Liver (tissue), 8 donors: ENCODE measurements at regions not wholly inside any gene's neighbourhood (a gene's known extent, or its start where the extent isn't known, plus 50 kb on each side); places are given as distances from the start of the nearest gene placed in this dataset.

Source experiments
- DNase-seq: peaks from one replicate; pipeline ENCODE4 v3.0.0-alpha.2; 2017; ENCODE audit warnings: low spot score
- H3K27ac ChIP-seq, 2 donors: one replicate each; pipeline ENCODE4 v1.7.0; 2013; ENCODE audit warnings: inconsistent platforms in 2 of 2, low read length in 2 of 2, control low read depth in 1 of 2, low read depth in 1 of 2, mild to moderate bottlenecking in 1 of 2
- H3K27me3 ChIP-seq, 4 donors: one replicate each; pipeline versions ENCODE4 v1.6.1 to v1.7.0; 2013; ENCODE audit warnings: low read length in 3 of 4, inconsistent platforms in 1 of 4, mild to moderate bottlenecking in 1 of 4, moderate library complexity in 1 of 4; ENCODE audit not compliant: control insufficient read depth in 4 of 4, insufficient read depth in 4 of 4
- H3K36me3 ChIP-seq, 4 donors: one replicate each; pipeline versions ENCODE4 v1.6.1 to v1.7.0; 2013; ENCODE audit warnings: low read length in 3 of 4, mild to moderate bottlenecking in 3 of 4, low read depth in 1 of 4, moderate library complexity in 1 of 4; ENCODE audit not compliant: control insufficient read depth in 4 of 4, insufficient read depth in 3 of 4
- H3K4me1 ChIP-seq, 4 donors: one replicate each; pipeline versions ENCODE4 v1.6.1 to v1.7.0; 2013; ENCODE audit warnings: low read length in 3 of 4, mild to moderate bottlenecking in 3 of 4, moderate library complexity in 1 of 4; ENCODE audit not compliant: control insufficient read depth in 4 of 4, insufficient read depth in 4 of 4
- H3K4me3 ChIP-seq, 3 donors: one replicate each; pipeline versions ENCODE4 v1.6.1 to v1.7.0; 2013; ENCODE audit warnings: low read length in 3 of 3, control low read depth in 1 of 3, low read depth in 1 of 3, mild to moderate bottlenecking in 1 of 3
- H3K9ac ChIP-seq, 2 donors: one replicate each; pipeline ENCODE4 v1.7.0; 2013; ENCODE audit warnings: low read length in 2 of 2, mild to moderate bottlenecking in 2 of 2, moderate library complexity in 2 of 2, control low read depth in 1 of 2, low read depth in 1 of 2
- H3K9me3 ChIP-seq, 4 donors: one replicate each; pipeline versions ENCODE4 v1.6.1 to v1.7.0; 2013; ENCODE audit warnings: low read length in 3 of 4; ENCODE audit not compliant: control insufficient read depth in 4 of 4
- EGR1 ChIP-seq, 2 donors: IDR thresholded peaks; 2 replicates each; pipeline ENCODE4 v1.6.1; 2016 to 2018; ENCODE audit warnings: antibody characterized with exemption in 2 of 2, low read depth in 2 of 2
- FOXA2 ChIP-seq: IDR thresholded peaks from 2 replicates; pipeline ENCODE4 v1.6.1; 2016; ENCODE audit warnings: antibody characterized with exemption
- GABPA ChIP-seq, 2 donors: IDR thresholded peaks in 1 of 2; conservative IDR thresholded peaks in 1 of 2; 2 replicates each; pipeline ENCODE4 v1.6.1; 2016; ENCODE audit warnings: antibody characterized with exemption in 2 of 2, mild to moderate bottlenecking in 1 of 2, moderate library complexity in 1 of 2
- HNF4A ChIP-seq, 2 donors: conservative IDR thresholded peaks; 2 replicates each; pipeline ENCODE4 v1.6.1; 2016; ENCODE audit warnings: antibody characterized with exemption in 2 of 2, mild to moderate bottlenecking in 2 of 2
- HNF4G ChIP-seq: IDR thresholded peaks from 2 replicates; pipeline ENCODE4 v1.6.1; 2016; ENCODE audit warnings: antibody characterized with exemption
- JUND ChIP-seq, 2 donors: IDR thresholded peaks; 2 replicates each; pipeline ENCODE4 v1.6.1; 2016; ENCODE audit warnings: antibody characterized with exemption in 2 of 2
- NR2F2 ChIP-seq: IDR thresholded peaks from 2 replicates; pipeline ENCODE4 v1.6.1; 2016; ENCODE audit warnings: antibody characterized with exemption
- RAD21 ChIP-seq, 2 donors: IDR thresholded peaks; 2 replicates each; pipeline ENCODE4 v1.6.1; 2016; ENCODE audit warnings: antibody characterized with exemption in 2 of 2, mild to moderate bottlenecking in 2 of 2
- RXRA ChIP-seq, 2 donors: IDR thresholded peaks; 2 replicates each; pipeline ENCODE4 v1.6.1; 2017 to 2018; ENCODE audit warnings: antibody characterized with exemption in 2 of 2, mild to moderate bottlenecking in 1 of 2
- SP1 ChIP-seq: IDR thresholded peaks from 2 replicates; pipeline ENCODE4 v1.6.1; 2018; ENCODE audit warnings: antibody characterized with exemption, mild to moderate bottlenecking
- TAF1 ChIP-seq: conservative IDR thresholded peaks from 2 replicates; pipeline ENCODE4 v1.6.1; 2016; ENCODE audit warnings: antibody characterized with exemption, mild to moderate bottlenecking
- YY1 ChIP-seq: IDR thresholded peaks from 2 replicates; pipeline ENCODE4 v1.6.1; 2016; ENCODE audit warnings: antibody characterized with exemption, mild to moderate bottlenecking
- WGBS: extraction: QIAGEN DNeasy Blood & Tissue Kit; methylation state at CpG from one replicate; pipeline ENCODE4 v1.1.7; 2013; 5-methylcytosine and 5-hydroxymethylcytosine counted together
- TF ChIP-seq, protein P1 (sequence below): IDR thresholded peaks from 2 replicates; pipeline ENCODE4 v1.6.1; 2016; ENCODE audit warnings: antibody characterized with exemption
- TF ChIP-seq, protein P2 (sequence below): IDR thresholded peaks from 2 replicates; pipeline ENCODE4 v1.6.1; 2016; ENCODE audit warnings: antibody characterized with exemption, mild to moderate bottlenecking
- TF ChIP-seq, protein P3 (sequence below): IDR thresholded peaks from 2 replicates; pipeline ENCODE4 v1.6.1; 2016; ENCODE audit warnings: antibody characterized with exemption
- TF ChIP-seq, protein P4 (sequence below): IDR thresholded peaks from 2 replicates; pipeline ENCODE4 v1.6.1; 2016; ENCODE audit warnings: antibody characterized with exemption
- TF ChIP-seq, protein P5 (sequence below): fragments of 150-350 bp; IDR thresholded peaks from 2 replicates; pipeline ENCODE4 v1.5.1; 2017; ENCODE audit warnings: improper control_type of control experiment, low read depth, low read length; ENCODE audit not compliant: missing input control
- donor health status: healthy.
- donor health status: healthy.
- donor health status: healthy.
- donor health status: healthy.
- donor health status: healthy.

DNA sequence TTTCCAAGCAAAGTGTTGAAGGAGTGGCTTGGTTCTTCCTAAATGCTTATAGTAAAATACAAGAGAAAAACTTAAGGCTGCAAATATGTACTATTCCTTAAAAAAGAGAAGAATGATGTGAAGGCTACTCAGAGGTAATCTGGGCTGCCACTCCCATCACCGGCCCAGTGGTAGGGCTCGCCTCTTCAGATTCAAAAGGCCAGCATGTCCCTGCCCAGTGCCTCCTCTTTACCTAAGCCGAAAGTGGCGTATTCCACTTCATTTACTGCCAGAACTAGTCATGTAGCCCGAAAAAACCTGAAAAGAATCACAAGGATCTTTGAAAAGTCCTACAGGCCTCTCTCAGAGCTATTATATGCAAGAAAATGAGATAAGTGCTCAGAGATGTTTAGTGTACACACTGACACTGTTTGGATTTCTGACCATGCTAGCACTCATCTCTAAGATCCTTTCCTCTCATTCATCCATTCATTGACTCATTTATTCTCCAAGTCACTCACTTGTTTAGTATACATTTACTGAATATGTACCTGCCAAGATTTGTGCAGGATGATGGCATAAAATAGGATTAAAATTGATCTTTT is 373.3 kb upstream of the THBS1 start:
- TF ChIP-seq, protein P1, sequence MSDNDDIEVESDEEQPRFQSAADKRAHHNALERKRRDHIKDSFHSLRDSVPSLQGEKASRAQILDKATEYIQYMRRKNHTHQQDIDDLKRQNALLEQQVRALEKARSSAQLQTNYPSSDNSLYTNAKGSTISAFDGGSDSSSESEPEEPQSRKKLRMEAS = no peak
- TF ChIP-seq EGR1 (IDR thresholded peaks at IDR 0.05; ENCODE audit: low read depth in 2 of 2) (no peak), YY1 (no peak), TAF1 (no peak), RAD21 (IDR thresholded peaks at IDR 0.05) (no peak), FOXA2 (no peak), JUND (IDR thresholded peaks at IDR 0.05) (no peak), RXRA (IDR thresholded peaks at IDR 0.05) (no peak), SP1 (no peak), GABPA (IDR thresholded peaks at IDR 0.05 in 1 of 2, conservative IDR thresholded peaks at IDR 0.05 in 1 of 2) (no peak), HNF4A (conservative IDR thresholded peaks at IDR 0.05) (no peak), HNF4G (no peak)
- TF ChIP-seq, protein P2, sequence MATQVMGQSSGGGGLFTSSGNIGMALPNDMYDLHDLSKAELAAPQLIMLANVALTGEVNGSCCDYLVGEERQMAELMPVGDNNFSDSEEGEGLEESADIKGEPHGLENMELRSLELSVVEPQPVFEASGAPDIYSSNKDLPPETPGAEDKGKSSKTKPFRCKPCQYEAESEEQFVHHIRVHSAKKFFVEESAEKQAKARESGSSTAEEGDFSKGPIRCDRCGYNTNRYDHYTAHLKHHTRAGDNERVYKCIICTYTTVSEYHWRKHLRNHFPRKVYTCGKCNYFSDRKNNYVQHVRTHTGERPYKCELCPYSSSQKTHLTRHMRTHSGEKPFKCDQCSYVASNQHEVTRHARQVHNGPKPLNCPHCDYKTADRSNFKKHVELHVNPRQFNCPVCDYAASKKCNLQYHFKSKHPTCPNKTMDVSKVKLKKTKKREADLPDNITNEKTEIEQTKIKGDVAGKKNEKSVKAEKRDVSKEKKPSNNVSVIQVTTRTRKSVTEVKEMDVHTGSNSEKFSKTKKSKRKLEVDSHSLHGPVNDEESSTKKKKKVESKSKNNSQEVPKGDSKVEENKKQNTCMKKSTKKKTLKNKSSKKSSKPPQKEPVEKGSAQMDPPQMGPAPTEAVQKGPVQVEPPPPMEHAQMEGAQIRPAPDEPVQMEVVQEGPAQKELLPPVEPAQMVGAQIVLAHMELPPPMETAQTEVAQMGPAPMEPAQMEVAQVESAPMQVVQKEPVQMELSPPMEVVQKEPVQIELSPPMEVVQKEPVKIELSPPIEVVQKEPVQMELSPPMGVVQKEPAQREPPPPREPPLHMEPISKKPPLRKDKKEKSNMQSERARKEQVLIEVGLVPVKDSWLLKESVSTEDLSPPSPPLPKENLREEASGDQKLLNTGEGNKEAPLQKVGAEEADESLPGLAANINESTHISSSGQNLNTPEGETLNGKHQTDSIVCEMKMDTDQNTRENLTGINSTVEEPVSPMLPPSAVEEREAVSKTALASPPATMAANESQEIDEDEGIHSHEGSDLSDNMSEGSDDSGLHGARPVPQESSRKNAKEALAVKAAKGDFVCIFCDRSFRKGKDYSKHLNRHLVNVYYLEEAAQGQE = no peak
- TF ChIP-seq, protein P3, sequence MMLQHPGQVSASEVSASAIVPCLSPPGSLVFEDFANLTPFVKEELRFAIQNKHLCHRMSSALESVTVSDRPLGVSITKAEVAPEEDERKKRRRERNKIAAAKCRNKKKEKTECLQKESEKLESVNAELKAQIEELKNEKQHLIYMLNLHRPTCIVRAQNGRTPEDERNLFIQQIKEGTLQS = no peak
- TF ChIP-seq, protein P4, sequence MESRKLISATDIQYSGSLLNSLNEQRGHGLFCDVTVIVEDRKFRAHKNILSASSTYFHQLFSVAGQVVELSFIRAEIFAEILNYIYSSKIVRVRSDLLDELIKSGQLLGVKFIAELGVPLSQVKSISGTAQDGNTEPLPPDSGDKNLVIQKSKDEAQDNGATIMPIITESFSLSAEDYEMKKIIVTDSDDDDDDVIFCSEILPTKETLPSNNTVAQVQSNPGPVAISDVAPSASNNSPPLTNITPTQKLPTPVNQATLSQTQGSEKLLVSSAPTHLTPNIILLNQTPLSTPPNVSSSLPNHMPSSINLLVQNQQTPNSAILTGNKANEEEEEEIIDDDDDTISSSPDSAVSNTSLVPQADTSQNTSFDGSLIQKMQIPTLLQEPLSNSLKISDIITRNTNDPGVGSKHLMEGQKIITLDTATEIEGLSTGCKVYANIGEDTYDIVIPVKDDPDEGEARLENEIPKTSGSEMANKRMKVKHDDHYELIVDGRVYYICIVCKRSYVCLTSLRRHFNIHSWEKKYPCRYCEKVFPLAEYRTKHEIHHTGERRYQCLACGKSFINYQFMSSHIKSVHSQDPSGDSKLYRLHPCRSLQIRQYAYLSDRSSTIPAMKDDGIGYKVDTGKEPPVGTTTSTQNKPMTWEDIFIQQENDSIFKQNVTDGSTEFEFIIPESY = no peak
- Histone ChIP-seq H3K4me1 (no peaks in the 10 kb centered on the region), H3K36me3 (no peaks in the 10 kb centered on the region), H3K27ac (no peak overlapping the region), H3K4me3 (no peak overlapping the region), H3K27me3 (no peaks in the 10 kb centered on the region), H3K9ac (no peak overlapping the region), H3K9me3 (peaks cover 0 to 11% (median 3%) of the 10 kb centered on the region in 4 donors)
- WGBS = 93% methylated on average over 5 of the region's 5 CpGs
- no peak for DNase-seq

DNA sequence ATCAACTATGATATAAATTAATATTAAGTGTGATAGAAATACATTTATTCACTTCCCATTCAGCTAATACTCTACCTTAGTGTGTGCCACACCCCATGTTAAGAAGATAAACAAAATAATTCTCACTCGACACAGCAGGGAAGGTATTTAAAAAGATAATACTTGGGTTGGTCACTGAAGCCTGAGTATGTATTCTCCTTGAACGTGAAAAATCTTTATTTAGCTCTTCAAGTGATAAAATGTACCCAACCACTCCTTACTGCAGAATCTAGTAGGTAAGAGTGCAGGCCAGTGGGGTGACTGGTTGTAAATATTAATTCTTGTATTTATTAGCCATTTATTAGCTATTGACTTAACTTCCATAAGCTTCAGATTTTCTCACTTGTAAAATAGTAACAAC is 372.7 kb upstream of the THBS1 start:
- no peaks in the 10 kb centered on the region for H3K27me3 ChIP-seq
- H3K4me1 ChIP-seq = no peaks in the 10 kb centered on the region
- no peaks in the 10 kb centered on the region for H3K36me3 ChIP-seq
- H3K27ac ChIP-seq = no peak overlapping the region
- H3K9me3 ChIP-seq = peaks cover 0 to 13% (median 5%) of the 10 kb centered on the region in 4 donors
- WGBS = 85% methylated on average over 2 of the region's 2 CpGs
- no peak overlapping the region for H3K4me3 ChIP-seq
- no peak overlapping the region for H3K9ac ChIP-seq
- no peak for DNase-seq
- TF ChIP-seq, protein P2 = no peak
- TF ChIP-seq, protein P5, sequence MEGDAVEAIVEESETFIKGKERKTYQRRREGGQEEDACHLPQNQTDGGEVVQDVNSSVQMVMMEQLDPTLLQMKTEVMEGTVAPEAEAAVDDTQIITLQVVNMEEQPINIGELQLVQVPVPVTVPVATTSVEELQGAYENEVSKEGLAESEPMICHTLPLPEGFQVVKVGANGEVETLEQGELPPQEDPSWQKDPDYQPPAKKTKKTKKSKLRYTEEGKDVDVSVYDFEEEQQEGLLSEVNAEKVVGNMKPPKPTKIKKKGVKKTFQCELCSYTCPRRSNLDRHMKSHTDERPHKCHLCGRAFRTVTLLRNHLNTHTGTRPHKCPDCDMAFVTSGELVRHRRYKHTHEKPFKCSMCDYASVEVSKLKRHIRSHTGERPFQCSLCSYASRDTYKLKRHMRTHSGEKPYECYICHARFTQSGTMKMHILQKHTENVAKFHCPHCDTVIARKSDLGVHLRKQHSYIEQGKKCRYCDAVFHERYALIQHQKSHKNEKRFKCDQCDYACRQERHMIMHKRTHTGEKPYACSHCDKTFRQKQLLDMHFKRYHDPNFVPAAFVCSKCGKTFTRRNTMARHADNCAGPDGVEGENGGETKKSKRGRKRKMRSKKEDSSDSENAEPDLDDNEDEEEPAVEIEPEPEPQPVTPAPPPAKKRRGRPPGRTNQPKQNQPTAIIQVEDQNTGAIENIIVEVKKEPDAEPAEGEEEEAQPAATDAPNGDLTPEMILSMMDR = no peak
- TF ChIP-seq, protein P3 = no peak
- TF ChIP-seq EGR1 (IDR thresholded peaks at IDR 0.05; ENCODE audit: low read depth in 2 of 2) (no peak), NR2F2 (no peak), JUND (IDR thresholded peaks at IDR 0.05) (no peak), RXRA (IDR thresholded peaks at IDR 0.05) (no peak), TAF1 (no peak)
- TF ChIP-seq, protein P4 = no peak
- TF ChIP-seq, protein P1 = no peak
